Breast epithelium (tissue), 4 donors: ENCODE measurements at regions not wholly inside any gene's neighbourhood (a gene's known extent, or its start where the extent isn't known, plus 50 kb on each side); places are given as distances from the start of the nearest gene placed in this dataset.

Experiments used
- DNase-seq, 2 donors: peaks; one replicate each; pipeline ENCODE4 v3.0.0-alpha.2; 2019; ENCODE audit warnings: low spot score in 2 of 2
- H3K27ac ChIP-seq, 2 donors: fragments of 200-600 bp; sonication (generic) in 1 of 2; one replicate each; pipeline ENCODE4 v1.5.1; 2016 to 2019; ENCODE audit warnings: mild to moderate bottlenecking in 1 of 2
- H3K27me3 ChIP-seq, 2 donors: fragments of 200-600 bp; sonication (generic) in 1 of 2; one replicate each; pipeline versions ENCODE4 v1.5.1 to v1.6.0; 2017 to 2019; ENCODE audit warnings: control low read depth in 1 of 2, mild to moderate bottlenecking in 1 of 2
- H3K36me3 ChIP-seq: fragments of 200-600 bp; one replicate; pipeline ENCODE4 v1.5.1; 2019
- H3K4me1 ChIP-seq, 2 donors: fragments of 200-600 bp; sonication (generic); one replicate each; pipeline ENCODE4 v1.5.1; 2016 to 2019; ENCODE audit warnings: control low read depth in 1 of 2
- H3K4me3 ChIP-seq, 3 donors: fragments of 200-600 bp; sonication (generic); 1 replicate in 2 of 3; 2 replicates in 1 of 3; pipeline ENCODE4 v1.5.1; 2016 to 2019; ENCODE audit warnings: mild to moderate bottlenecking in 3 of 3, moderate library complexity in 2 of 3
- H3K9me3 ChIP-seq, 2 donors: fragments of 200-600 bp; sonication (generic) in 1 of 2; one replicate each; pipeline ENCODE4 v1.5.1; 2016 to 2019; ENCODE audit warnings: control low read depth in 1 of 2
- POLR2A ChIP-seq: fragments of 450-650 bp; IDR thresholded peaks from one replicate; pipeline ENCODE4 v1.6.1; 2016; ENCODE audit warnings: antibody characterized with exemption, mild to moderate bottlenecking, moderate library complexity
- POLR2AphosphoS5 ChIP-seq, 3 donors: sonication (generic); formaldehyde crosslinking; IDR thresholded peaks; one replicate each; pipeline ENCODE4 v1.6.1; 2017; ENCODE audit warnings: antibody characterized with exemption in 3 of 3
- intact Hi-C: fragments of 100-400 bp; cut with DNase I; formaldehyde crosslinking; loops from one replicate; pipeline ENCODE4 v1.15.1; 2023; ENCODE audit warnings: low total_unique reads
- TF ChIP-seq, protein P1 (sequence below), 3 donors: fragments of 450-650 bp; IDR thresholded peaks; one replicate each; pipeline ENCODE4 v1.5.1; 2016 to 2017; ENCODE audit warnings: antibody characterized with exemption in 3 of 3, mild to moderate bottlenecking in 3 of 3, moderate library complexity in 3 of 3

GRCh38 chr2:7658486-7658885, 741.3 kb downstream of the RNF144A start:
- peaks cover 2 to 3% of the 10 kb centered on the region in 2 donors for H3K9me3 ChIP-seq
- no peaks in the 10 kb centered on the region for H3K36me3 ChIP-seq
- H3K4me1 ChIP-seq: no peaks in the 10 kb centered on the region
- TF ChIP-seq POLR2AphosphoS5 (IDR thresholded peaks at IDR 0.05) (no peak), POLR2A (no peak)
- TF ChIP-seq, protein P1, sequence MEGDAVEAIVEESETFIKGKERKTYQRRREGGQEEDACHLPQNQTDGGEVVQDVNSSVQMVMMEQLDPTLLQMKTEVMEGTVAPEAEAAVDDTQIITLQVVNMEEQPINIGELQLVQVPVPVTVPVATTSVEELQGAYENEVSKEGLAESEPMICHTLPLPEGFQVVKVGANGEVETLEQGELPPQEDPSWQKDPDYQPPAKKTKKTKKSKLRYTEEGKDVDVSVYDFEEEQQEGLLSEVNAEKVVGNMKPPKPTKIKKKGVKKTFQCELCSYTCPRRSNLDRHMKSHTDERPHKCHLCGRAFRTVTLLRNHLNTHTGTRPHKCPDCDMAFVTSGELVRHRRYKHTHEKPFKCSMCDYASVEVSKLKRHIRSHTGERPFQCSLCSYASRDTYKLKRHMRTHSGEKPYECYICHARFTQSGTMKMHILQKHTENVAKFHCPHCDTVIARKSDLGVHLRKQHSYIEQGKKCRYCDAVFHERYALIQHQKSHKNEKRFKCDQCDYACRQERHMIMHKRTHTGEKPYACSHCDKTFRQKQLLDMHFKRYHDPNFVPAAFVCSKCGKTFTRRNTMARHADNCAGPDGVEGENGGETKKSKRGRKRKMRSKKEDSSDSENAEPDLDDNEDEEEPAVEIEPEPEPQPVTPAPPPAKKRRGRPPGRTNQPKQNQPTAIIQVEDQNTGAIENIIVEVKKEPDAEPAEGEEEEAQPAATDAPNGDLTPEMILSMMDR (IDR thresholded peaks at IDR 0.05): no peak
- no peak for DNase-seq
- no peaks in the 10 kb centered on the region for H3K27me3 ChIP-seq
- no peak overlapping the region for H3K4me3 ChIP-seq
- intact Hi-C loops: no loop called here
- H3K27ac ChIP-seq: no peak overlapping the region

- intact Hi-C loops: no loop called here
- TF ChIP-seq POLR2A (no peak), POLR2AphosphoS5 (IDR thresholded peaks at IDR 0.05) (no peak)
- TF ChIP-seq, protein P1 (IDR thresholded peaks at IDR 0.05): no peak
Observed at GRCh38 chr2:7660816-7661215, 743.6 kb downstream of the RNF144A start.

GRCh38 chr2:7661502-7661901, 744.3 kb downstream of the RNF144A start:
- Histone ChIP-seq H3K4me1 (no peaks in the 10 kb centered on the region), H3K4me3 (no peak overlapping the region), H3K27ac (no peak overlapping the region), H3K27me3 (no peaks in the 10 kb centered on the region), H3K9me3 (no peaks in the 10 kb centered on the region), H3K36me3 (no peaks in the 10 kb centered on the region)
- intact Hi-C loops: no loop called here
- TF ChIP-seq POLR2A (no peak), POLR2AphosphoS5 (IDR thresholded peaks at IDR 0.05) (no peak)
- TF ChIP-seq, protein P1 (IDR thresholded peaks at IDR 0.05): no peak
- DNase-seq: no peak

More at GRCh38 chr2:7660816-7661215, 743.6 kb downstream of the RNF144A start:
- Histone ChIP-seq H3K27ac (no peak overlapping the region), H3K9me3 (no peaks in the 10 kb centered on the region), H3K4me3 (no peak overlapping the region), H3K4me1 (no peaks in the 10 kb centered on the region), H3K27me3 (no peaks in the 10 kb centered on the region), H3K36me3 (no peaks in the 10 kb centered on the region)
- no peak for DNase-seq

GRCh38 chr2:7665880-7666279, 748.7 kb downstream of the RNF144A start:
- Histone ChIP-seq H3K27ac (no peak overlapping the region), H3K27me3 (no peaks in the 10 kb centered on the region)

DNA sequence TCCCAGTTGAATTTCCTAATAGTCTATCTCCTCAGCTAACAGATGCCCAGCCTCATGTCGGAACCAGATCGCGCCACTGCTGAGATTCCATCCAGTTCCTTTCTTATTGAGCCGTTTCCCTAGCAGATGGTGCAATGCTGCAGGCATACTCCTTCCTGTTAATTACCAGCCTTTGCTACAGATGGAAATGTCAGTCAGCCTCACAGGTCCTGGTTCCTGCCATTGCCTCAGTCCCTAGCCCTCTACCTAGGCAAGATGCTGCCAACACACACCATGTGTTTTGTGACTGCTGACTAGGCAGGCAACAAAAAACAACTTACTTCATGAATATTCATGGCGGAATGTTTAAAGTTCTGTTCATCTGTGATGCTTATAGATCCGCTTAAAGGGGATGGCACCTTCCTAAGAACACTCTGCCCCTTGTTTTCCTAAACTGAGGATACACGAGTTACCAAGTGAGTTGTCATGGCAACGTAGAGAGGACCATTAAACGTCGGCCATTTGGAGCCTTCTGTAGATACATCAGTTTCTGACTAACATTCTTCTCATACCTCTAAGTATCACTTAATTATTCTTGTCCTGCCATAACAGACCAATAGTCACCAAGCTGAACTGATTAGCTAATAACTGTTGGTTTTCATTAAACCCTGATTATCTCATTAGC, 749.5 kb downstream of the RNF144A start:
- no peak overlapping the region for H3K27ac ChIP-seq
- H3K4me3 ChIP-seq: no peak overlapping the region
- no peaks in the 10 kb centered on the region for H3K36me3 ChIP-seq
- intact Hi-C loops: no loop called here
- H3K27me3 ChIP-seq: no peaks in the 10 kb centered on the region
- no peaks in the 10 kb centered on the region for H3K9me3 ChIP-seq
- TF ChIP-seq POLR2AphosphoS5 (IDR thresholded peaks at IDR 0.05): no peak
- no peak for TF ChIP-seq POLR2A
- TF ChIP-seq, protein P1 (IDR thresholded peaks at IDR 0.05): no peak
- H3K4me1 ChIP-seq: no peaks in the 10 kb centered on the region
- DNase-seq: no peak

More at GRCh38 chr2:7665880-7666279, 748.7 kb downstream of the RNF144A start:
- intact Hi-C loops: no loop called here
- Histone ChIP-seq H3K4me3 (no peak overlapping the region), H3K4me1 (no peaks in the 10 kb centered on the region), H3K36me3 (no peaks in the 10 kb centered on the region), H3K9me3 (no peaks in the 10 kb centered on the region)
- TF ChIP-seq, protein P1 (IDR thresholded peaks at IDR 0.05): no peak
- TF ChIP-seq POLR2AphosphoS5 (IDR thresholded peaks at IDR 0.05) (no peak), POLR2A (no peak)
- DNase-seq: no peak
